Nephron progenitor cell (in vitro differentiated cells): ENCODE measurements at regions not wholly inside any gene's neighbourhood (a gene's known extent, or its start where the extent isn't known, plus 50 kb on each side); places are given as distances from the start of the nearest gene placed in this dataset.

Experiments used
- DNase-seq: peaks from one replicate; pipeline ENCODE4 v3.0.0; 2021
- H3K27ac Mint-ChIP-seq: 2 replicates; pipeline ENCODE4 v1.8.0; 2021; ENCODE audit warnings: mild to moderate bottlenecking, moderate library complexity, mixed read lengths
- H3K27me3 Mint-ChIP-seq: 2 replicates; pipeline ENCODE4 v1.8.0; 2021; ENCODE audit warnings: mild to moderate bottlenecking, low read depth, mixed read lengths; ENCODE audit not compliant: poor library complexity
- H3K36me3 Mint-ChIP-seq: 2 replicates; pipeline ENCODE4 v1.8.0; 2021; ENCODE audit warnings: low read depth, mixed read lengths
- H3K4me1 Mint-ChIP-seq: 2 replicates; pipeline ENCODE4 v1.8.0; 2021; ENCODE audit warnings: mixed read lengths
- H3K4me3 Mint-ChIP-seq: 2 replicates; pipeline ENCODE4 v1.8.0; 2021; ENCODE audit warnings: mild to moderate bottlenecking, moderate library complexity, mixed read lengths
- H3K9me3 Mint-ChIP-seq: 2 replicates; pipeline ENCODE4 v1.8.0; 2021; ENCODE audit warnings: mild to moderate bottlenecking, moderate library complexity, mixed read lengths
- TF ChIP-seq, protein P1 (sequence below): fragments of 200-600 bp; sonication (generic); IDR thresholded peaks from 2 replicates; pipeline ENCODE4 v1.5.0; 2021; ENCODE audit warnings: antibody characterized with exemption

DNA sequence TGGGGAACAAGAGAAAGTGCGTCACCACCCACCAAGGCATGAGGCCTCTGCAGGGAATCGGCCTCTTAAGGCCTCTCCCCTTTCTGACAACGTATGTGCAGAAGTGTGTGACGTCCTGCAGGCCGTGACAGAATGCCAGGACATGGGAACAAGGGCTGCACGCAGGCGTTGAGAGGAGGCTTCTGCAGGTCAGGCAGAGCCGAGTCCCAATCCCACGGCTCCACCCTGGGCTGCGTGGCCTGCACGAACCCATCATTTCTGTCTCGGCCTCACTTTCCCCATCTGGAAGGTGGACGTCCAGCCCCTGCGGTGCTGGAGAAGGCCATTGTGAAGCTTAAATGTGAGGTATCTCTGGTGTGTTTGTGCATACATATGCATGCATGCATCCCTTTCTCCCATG is 61.8 kb downstream of the SHANK2 start:
- Mint-ChIP-seq H3K4me1 (peaks cover 21% of the 10 kb centered on the region), H3K4me3 (no peak overlapping the region), H3K27me3 (peaks cover 15% of the 10 kb centered on the region), H3K27ac (no peak overlapping the region), H3K9me3 (peaks cover 6% of the 10 kb centered on the region), H3K36me3 (no peaks in the 10 kb centered on the region)
- no peak for DNase-seq
- TF ChIP-seq, protein P1, sequence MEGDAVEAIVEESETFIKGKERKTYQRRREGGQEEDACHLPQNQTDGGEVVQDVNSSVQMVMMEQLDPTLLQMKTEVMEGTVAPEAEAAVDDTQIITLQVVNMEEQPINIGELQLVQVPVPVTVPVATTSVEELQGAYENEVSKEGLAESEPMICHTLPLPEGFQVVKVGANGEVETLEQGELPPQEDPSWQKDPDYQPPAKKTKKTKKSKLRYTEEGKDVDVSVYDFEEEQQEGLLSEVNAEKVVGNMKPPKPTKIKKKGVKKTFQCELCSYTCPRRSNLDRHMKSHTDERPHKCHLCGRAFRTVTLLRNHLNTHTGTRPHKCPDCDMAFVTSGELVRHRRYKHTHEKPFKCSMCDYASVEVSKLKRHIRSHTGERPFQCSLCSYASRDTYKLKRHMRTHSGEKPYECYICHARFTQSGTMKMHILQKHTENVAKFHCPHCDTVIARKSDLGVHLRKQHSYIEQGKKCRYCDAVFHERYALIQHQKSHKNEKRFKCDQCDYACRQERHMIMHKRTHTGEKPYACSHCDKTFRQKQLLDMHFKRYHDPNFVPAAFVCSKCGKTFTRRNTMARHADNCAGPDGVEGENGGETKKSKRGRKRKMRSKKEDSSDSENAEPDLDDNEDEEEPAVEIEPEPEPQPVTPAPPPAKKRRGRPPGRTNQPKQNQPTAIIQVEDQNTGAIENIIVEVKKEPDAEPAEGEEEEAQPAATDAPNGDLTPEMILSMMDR: no peak

DNA sequence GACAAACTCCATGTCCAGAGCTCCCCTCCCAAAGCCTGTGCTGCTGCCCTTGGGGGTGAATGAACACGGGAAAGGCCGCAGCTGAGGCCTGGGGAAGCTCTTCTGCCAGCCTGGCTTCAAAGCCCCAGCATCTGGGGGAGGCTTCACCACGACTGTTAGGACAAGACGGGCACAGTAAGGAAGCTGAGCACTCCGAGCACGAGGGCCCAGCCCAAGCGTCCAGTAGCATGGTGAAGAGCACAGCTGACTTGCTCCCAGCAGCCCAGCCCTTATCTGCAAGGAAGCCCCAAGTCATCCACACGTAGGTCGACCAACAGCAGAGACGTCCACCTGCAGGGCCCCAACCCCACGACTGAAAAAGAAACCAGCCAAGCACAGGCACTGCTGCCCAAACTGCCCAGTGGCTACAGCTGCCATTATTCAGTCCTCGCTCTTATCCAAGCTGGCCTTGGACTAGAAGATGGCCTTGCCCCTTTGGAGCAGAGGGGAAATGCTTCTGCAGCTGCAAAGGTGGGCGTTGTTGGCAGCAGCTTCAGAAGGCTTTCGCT is 62.5 kb downstream of the SHANK2 start:
- Mint-ChIP-seq H3K27me3 (peaks cover 15% of the 10 kb centered on the region), H3K4me1 (peaks cover 21% of the 10 kb centered on the region), H3K36me3 (no peaks in the 10 kb centered on the region), H3K4me3 (no peak overlapping the region), H3K27ac (no peak overlapping the region), H3K9me3 (peaks cover 6% of the 10 kb centered on the region)
- TF ChIP-seq, protein P1: no peak
- no peak for DNase-seq

DNA sequence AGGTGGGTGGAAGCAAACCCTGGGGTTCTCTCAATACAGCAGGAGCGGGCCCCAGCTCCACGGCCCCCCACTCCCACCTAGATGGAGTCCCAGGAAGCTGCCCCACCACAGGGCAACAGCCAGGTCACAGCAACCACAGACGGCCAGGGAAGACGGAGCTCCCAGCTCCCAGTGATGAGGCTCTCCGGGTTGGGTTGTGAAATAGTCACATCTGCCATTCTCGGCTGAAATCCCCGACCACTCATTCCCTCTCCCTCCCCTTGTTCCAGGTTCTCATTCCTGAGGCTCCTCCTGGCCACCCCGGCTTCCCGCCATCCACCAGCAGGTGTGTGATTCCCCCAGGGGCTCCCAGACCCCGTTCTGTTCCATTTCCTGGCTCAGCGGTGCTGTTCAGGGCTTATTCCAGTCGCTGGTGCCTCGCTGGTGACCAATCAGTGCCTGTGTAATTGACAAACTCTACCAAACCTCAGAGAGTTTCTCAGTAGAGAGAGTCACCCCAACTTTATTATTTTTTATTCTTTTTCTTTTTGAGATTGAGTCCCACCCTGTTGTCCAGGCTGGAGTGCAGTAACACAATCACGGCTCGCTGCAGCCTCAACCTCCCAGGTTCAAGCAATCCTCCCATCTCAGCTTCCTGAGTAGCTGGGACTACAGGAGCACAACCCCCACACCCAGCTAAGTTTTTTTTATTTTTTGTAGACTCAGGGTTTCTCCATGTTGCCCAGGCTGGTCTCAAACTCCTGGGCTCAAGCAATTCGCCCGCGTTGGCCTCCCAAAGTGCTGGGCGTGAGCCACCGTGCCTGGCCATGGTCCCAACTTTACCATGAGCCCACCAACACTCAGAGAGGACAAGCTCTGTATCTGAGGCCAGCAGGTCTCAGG is 63.2 kb downstream of the SHANK2 start:
- no peak for DNase-seq

DNA sequence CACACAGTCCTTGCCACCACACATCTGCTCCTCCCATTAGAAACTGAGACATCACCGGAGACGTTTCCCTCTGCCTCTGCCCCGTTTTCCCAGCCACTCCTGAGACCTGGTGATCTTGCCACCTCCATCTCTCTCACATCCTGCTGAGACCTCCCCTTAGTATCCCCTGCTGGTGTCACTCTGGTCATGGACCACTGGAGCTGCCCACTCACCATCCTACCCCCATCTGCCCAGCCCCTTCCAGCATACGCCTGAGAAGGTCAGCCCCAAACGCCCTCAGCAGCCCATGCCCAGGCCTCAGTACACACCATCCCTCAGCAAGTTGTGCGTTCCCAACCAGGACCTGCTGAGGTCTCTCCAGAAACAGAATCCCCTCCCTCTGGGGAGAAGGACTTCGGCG is 64.3 kb downstream of the SHANK2 start:
- DNase-seq: no peak
- peak overlapping the region; percentile 29 for H3K27ac Mint-ChIP-seq
- H3K36me3 Mint-ChIP-seq: no peaks in the 10 kb centered on the region
- TF ChIP-seq, protein P1: no peak
- H3K4me3 Mint-ChIP-seq: no peak overlapping the region
- H3K9me3 Mint-ChIP-seq: peaks cover 6% of the 10 kb centered on the region
- peaks cover 21% of the 10 kb centered on the region for H3K4me1 Mint-ChIP-seq
- H3K27me3 Mint-ChIP-seq: peaks cover 20% of the 10 kb centered on the region

More for the DNA sequence above, 63.2 kb downstream of the SHANK2 start:
- Mint-ChIP-seq H3K36me3 (no peaks in the 10 kb centered on the region), H3K4me3 (no peak overlapping the region), H3K27me3 (peaks cover 15% of the 10 kb centered on the region), H3K27ac (no peak overlapping the region), H3K4me1 (peaks cover 21% of the 10 kb centered on the region), H3K9me3 (peaks cover 6% of the 10 kb centered on the region)
- TF ChIP-seq, protein P1: no peak

GRCh38 chr11:71186806-71187205 is 65.6 kb downstream of the SHANK2 start:
- Mint-ChIP-seq H3K4me3 (no peak overlapping the region), H3K27ac (no peak overlapping the region), H3K36me3 (no peaks in the 10 kb centered on the region), H3K27me3 (peaks cover 23% of the 10 kb centered on the region), H3K4me1 (peaks cover 21% of the 10 kb centered on the region), H3K9me3 (peaks cover 6% of the 10 kb centered on the region)
- no peak for DNase-seq
- TF ChIP-seq, protein P1: no peak
